Superior temporal gyrus (tissue), 1 donor: ENCODE measurements at regions not wholly inside any gene's neighbourhood (a gene's known extent, or its start where the extent isn't known, plus 50 kb on each side); places are given as distances from the start of the nearest gene placed in this dataset.

Source experiments
- DNase-seq: peaks from one replicate; pipeline ENCODE4 v3.0.0-alpha.2; 2016; ENCODE audit errors: extremely low spot score

GRCh38 chr6:113406048-113406695, 451.0 kb upstream of the MARCKS start:
- DNase-seq, result no peak

DNA sequence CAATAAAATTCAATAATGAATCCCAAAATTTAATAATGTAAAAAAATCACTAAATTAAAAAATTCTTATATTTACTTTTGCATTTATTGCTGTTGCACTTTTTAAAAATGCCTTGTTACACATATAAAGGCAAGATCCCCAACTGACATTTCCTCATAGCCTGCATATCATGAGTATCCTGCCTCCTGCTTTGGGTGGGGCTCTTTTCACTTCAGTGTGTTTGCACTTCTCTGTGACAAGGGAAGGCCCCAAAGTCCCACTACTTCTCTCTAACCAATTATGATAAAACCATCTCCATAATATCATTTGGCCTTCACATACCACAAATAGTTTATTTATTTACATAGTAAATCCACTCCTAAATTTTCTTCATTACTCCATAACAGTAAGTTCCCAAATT, 446.1 kb upstream of the MARCKS start:
- no peak for DNase-seq

- no peak for DNase-seq
Observed at GRCh38 chr6:113412589-113413357, 444.4 kb upstream of the MARCKS start.

DNA sequence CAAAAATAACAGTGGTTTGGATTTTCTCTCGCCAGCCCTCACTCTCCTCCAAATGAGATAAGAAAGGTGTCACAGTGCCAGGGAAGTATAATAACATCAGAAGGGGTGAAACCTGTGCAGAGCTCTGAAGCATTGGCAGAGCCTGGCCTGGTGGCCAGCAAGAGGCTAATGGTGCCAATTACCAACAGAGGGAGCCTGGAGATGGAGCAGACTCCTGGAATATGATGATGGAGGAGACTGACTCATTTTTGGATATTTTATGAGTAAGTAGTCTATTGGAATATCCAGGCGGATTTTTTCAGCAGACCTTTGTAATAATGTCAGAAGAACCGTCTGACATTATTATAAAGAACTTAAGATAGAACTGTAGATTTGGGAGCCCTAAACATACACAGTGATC, 442.6 kb upstream of the MARCKS start:
- DNase-seq, result peak; percentile 31

GRCh38 chr6:113416170-113416569, 441.0 kb upstream of the MARCKS start:
- DNase-seq, result no peak

DNA sequence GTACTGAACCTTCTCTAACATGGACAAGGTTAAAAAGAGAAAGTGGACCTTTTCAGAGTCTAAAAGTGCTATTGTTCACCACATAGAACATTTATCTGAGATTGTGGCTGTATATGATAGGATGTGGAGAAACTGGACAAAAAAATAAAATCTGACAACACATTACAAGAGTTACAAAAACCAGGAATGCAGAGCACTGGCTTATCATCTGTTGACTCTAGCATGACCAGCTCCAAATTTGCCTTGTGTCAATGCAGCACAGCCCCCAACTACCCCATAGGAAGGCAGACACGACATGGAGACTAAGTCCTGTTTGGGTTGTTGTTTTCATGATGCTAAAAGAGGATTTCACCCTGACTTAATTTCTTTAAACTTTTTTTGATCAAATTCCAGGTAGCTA, 436.9 kb upstream of the MARCKS start:
- DNase-seq, result no peak

DNA sequence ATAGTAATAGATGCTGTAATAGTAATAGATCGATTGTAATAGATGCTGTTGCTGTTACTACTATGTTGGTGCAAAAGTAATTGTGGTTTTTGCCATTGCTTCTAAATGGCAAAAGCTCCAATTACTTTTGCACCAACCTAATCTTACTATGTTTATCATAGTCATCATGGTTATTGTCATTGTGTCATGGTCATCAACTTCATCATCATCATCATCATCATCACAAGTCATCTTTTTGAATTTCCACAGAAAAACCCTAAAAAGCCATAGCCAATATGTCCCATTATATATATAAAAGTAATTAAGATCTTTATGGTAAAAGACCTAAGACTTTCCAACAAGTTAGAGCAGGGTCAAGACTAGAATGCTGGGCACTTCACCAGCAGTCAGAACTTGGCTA, 435.1 kb upstream of the MARCKS start:
- DNase-seq, result no peak

GRCh38 chr6:113423956-113424355, 433.2 kb upstream of the MARCKS start:
- DNase-seq, result no peak

DNA sequence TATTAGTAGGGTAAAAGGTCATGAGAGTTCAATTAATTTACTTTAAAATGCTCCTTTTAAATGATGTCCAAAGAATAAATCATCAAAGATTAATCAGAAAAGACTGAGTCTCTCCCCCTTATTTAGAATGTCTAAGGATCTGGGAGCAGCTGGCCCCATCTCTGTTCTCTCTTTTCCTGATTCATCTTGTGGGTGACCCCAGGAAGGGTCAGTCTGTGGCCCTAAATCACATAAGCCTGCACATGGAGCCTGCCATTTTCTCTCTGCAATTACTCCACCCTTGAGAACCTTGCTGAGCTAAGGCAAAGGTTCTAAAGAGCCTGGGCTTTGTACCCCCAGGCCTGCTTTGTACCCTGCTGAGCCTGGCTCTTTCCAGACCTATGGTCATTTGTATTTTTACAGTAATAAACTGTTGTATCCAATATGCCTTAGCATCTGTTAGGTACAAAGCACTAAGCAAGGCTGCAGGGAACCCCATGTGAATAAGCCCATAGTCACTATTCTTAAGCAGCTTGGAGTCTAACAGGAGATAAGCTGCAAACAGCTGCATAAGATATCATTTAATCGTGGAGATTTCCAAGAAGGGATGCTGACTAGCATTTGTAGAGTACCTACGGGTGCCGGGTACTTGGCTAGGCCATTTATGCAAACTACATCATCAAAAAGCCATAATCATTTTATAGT, 431.0 kb upstream of the MARCKS start:
- DNase-seq, result no peak

- DNase-seq, result no peak
Observed at GRCh38 chr6:113427617-113428016, 429.5 kb upstream of the MARCKS start.

- no peak for DNase-seq
Observed at GRCh38 chr6:113428702-113429101, 428.4 kb upstream of the MARCKS start.

DNA sequence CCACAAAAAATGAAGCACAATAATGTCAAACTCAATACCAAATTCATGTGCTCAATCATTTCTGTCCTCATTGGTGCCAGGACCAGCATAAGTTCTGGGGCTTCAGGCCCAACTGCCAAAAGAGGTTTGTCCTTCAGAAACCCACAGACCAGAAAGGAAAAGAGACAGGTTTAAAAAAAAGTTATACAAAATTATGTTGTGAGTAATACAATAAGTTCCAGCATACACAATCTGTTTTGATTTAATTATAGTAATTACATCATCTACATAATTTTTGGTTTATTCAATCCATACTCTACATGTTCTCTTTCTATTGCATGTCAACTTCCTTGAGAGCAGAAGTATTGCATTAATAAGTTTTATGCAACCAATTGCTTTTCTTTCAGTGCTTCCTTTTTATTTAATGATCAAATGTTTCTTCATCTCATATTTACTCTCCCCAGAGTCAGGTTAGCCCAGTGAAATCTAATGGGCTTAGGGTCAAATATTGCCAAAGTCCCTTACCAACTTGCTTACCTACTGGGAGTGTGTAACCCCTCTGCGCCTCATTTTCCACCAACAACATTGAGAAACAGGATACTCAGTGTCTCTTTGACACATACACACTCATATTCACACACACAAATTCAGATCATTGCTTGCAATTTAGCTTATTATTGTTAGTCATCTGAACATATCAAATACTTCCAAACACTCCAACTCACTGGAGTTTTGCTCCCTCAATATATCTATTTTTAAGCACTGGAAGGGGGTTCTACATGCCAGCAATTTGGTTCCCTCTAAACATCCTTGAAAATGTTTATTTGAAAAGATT, 424.4 kb upstream of the MARCKS start:
- DNase-seq, result no peak

GRCh38 chr6:113433335-113433991, 423.7 kb upstream of the MARCKS start:
- DNase-seq, result no peak

DNA sequence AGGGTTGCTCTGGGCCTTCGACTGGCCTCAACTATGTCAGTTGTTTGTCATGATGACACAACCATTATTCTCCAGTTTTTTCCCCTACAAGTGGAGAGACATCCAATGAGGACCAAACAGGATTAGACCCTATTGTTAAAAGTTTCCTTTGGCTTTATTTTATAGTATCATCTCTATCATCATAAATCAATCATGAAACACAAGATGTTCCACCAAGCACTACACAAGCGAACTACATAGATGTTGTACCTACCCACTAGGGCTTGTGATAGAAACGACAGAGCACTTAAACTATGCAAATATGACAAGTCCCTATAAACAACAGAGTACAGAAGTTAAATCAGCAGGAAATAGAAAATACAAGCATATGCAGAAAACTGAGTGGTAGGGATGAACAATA, 422.5 kb upstream of the MARCKS start:
- DNase-seq, result no peak

DNA sequence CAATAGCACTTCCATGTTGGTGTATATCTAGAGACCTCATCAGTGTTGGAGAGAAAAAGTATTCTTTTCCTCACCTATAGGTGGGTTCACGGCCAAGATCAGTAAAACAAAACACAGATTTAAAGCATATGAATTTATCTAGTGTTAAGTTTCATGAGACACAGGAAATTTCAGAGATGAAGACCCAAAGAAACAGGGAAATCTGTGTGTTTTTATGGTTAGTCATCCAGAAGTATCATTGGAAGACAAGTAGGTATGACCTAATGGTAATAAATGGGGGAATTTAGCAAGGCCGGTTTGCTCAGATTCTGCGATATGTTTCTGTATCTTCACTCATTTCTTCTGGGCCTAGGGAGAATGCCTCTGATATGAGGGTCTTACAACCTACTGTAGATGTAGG, 419.6 kb upstream of the MARCKS start:
- DNase-seq, result no peak

DNA sequence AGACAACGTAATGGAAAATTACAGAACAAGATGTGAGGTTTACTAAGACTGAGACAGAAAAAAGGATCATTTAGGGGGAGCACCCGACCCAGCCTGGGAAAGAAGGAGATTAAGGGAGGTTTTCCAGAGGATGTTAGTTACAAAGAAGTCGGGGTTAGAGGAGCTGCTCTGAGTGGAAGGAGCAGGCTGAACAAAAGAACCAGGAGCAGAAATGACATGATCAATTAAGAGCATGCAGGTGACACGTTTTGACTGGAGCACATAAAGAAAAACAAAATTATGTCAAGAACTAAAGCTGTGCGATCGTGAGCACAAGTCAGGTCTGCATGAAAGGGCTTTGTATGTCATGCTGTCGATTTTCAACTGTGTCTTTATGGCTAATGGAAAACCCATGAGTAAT, 417.3 kb upstream of the MARCKS start:
- DNase-seq, result no peak

- no peak for DNase-seq
Observed at GRCh38 chr6:113442040-113442439, 415.1 kb upstream of the MARCKS start.

- no peak for DNase-seq
Observed at GRCh38 chr6:113445201-113445600, 411.9 kb upstream of the MARCKS start.

DNA sequence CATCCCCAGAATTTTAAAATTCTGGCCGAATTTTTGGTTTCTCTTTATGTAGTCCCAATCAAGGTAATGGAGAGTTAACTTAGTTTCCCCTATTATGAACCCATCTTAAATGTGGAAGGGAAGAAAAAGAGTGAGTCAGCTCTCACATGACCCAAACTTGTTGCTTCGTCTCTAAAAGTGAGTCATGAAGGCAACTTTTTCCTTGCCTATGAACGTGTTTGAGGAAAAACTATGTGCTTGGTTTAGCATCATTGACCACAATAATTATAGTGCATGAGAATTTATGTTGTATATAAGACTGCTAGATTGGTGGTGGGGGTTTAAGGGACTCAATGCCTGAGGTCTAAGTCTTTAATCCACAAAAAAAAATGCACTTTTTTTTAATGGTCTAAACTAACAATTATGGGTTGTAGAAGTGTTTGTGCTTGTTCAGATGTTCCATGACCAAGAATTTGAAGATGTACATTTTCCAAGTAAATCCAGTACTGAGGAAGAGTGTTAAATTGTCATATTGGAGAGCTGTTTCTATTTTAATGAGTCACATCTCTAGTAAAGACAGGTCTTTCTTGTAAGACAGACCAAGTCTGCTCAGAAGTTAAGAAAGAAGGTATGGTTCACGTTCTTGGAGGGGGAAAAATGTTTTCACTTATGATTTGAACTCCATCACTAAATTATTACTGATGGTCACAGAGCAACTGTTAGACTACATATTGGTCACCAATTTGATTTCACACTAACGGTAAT, 409.9 kb upstream of the MARCKS start:
- no peak for DNase-seq

DNA sequence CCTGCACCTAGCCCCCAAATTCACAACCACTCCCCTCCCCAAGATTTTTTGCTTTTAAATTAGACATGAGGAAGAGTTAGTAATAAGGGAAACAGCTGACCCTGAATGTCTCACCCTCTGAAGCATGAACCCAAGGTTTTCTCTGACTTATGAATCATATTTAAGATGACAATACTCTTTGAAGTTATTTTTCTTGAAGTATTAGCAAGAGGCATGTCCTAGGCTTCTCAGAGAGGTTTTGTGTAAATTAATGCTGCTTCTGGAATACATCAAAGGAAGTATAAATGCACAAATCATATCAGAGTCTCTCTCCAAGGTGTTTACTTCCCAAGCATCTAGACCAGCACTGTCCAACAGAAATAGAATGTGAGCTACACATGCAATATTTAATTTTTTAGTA, 408.1 kb upstream of the MARCKS start:
- DNase-seq, result no peak

- no peak for DNase-seq
Observed at GRCh38 chr6:113450061-113450465, 407.1 kb upstream of the MARCKS start.
